ENCODE measurements at regions not wholly inside any gene's neighbourhood (a gene's known extent, or its start where the extent isn't known, plus 50 kb on each side); places are given as distances from the start of the nearest gene placed in this dataset.

DNA sequence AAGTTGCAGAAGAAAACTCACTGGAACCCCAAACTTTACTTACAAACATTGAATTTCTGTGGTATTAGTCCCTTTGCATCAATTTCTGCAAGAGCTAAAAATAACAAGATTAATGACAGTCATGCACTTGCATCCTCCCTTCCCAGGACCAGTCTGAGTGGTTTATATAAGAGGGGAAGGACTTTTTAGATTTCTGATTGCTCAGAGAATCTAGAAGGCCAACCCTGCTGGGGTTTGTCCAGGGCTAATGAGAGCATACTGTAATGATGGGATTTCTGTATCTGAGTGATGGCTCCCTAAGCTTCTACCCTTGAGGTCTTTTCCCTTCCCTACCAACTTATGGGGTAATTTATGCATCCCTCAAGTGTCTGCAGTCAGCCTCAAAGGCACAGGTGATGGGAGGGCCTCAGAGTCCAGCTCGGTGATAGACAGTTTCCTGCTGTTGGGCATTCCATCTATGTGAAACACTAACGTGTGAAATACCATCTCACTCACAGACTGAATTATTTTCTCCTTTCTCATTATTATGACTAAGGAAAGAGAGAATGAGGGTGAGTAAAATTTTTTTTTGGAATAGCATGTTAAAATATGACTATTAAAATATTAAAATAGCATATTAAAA, 556.3 kb downstream of the RIT2 start (continued):
- no peak for TF ChIP-seq CREB1 (IDR thresholded peaks at IDR 0.05)
- TF ChIP-seq CREB1 (CRISPR knock-in tag; IDR thresholded peaks at IDR 0.05) = no peak
- TF ChIP-seq ZNF764 (CRISPR knock-in tag; IDR thresholded peaks at IDR 0.05; ENCODE audit: low read depth) = no peak
- TF ChIP-seq, protein P1, sequence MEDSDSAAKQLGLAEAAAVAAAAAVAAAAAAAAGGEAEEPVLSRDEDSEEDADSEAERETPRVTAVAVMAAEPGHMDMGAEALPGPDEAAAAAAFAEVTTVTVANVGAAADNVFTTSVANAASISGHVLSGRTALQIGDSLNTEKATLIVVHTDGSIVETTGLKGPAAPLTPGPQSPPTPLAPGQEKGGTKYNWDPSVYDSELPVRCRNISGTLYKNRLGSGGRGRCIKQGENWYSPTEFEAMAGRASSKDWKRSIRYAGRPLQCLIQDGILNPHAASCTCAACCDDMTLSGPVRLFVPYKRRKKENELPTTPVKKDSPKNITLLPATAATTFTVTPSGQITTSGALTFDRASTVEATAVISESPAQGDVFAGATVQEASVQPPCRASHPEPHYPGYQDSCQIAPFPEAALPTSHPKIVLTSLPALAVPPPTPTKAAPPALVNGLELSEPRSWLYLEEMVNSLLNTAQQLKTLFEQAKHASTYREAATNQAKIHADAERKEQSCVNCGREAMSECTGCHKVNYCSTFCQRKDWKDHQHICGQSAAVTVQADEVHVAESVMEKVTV (CRISPR knock-in tag; IDR thresholded peaks at IDR 0.05) = no peak
- TF ChIP-seq RBFOX2 (IDR thresholded peaks at IDR 0.05; ENCODE audit: low read depth, low read length) = no peak

DNA sequence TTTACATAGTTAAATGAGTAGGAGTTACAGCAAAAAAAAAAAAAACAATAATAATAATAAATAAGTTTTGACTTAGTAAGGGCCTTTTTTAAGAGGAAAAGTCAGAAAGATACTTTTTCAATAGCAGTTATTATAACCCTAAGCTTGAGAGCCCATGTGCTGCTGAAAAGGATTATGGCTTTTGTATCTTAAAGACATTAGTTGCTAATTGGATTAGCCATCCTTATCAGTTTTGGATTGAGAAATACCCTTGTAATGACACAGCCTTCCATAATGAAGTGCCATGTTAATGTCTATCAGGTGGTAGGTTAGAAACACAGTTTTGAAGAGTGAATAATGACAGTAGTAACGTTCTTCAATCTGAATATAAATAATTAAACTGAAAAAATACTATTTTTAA, 554.0 kb downstream of the RIT2 start:
- in situ Hi-C loops (cut with MboI) = no loop called here
- Histone ChIP-seq H3K9me3 (replicated peaks; ENCODE audit: control insufficient read depth, insufficient read depth, low read depth, low read length) (no peaks in the 10 kb centered on the region), H3K9me1 (ENCODE audit: control insufficient read depth, insufficient read depth, low read length) (no peaks in the 10 kb centered on the region), H3K4me1 (replicated peaks in 1 of 2; ENCODE audit: control insufficient read depth in 2 of 2, insufficient read depth in 2 of 2, low read length in 2 of 2) (no peaks in the 10 kb centered on the region), H3K79me2 (ENCODE audit: control insufficient read depth, insufficient read depth, low read length) (no peaks in the 10 kb centered on the region), H3K4me3 (no peak overlapping the region), H3K36me3 (ENCODE audit: control insufficient read depth, insufficient read depth, low read length) (no peaks in the 10 kb centered on the region), H3K27me3 (ENCODE audit: control insufficient read depth in 2 of 2, insufficient read depth in 2 of 2, low read length in 2 of 2) (no peaks in the 10 kb centered on the region), H2AFZ (ENCODE audit: low read depth, low read length) (no peak overlapping the region), H3K9ac (ENCODE audit: insufficient read depth in 1 of 2, low read depth in 2 of 2, low read length in 2 of 2) (no peak overlapping the region), H3K27ac (ENCODE audit: extremely low read depth, low read depth, low read length) (no peak overlapping the region), H3K4me2 (ENCODE audit: insufficient read depth, low read length) (no peak overlapping the region), H4K20me1 (replicated peaks; ENCODE audit: control insufficient read depth, insufficient read depth, low read length) (no peaks in the 10 kb centered on the region)
- ChIA-PET POLR2A (no interaction called here), CTCF (ENCODE audit: low intra/inter-chr PET ratio) (no interaction called here)
- BruUV-seq (replicated peaks) = no TSS peak
- no peak for DNase-seq (ENCODE audit: extremely low read depth in 1 of 4, low spot score in 3 of 4)
- WGBS (ENCODE audit: insufficient coverage, low coverage, missing lambda C conversion rate) = 0% methylated on average over 1 of the region's 1 CpG
- TF ChIP-seq ASH1L (IDR thresholded peaks at IDR 0.05; ENCODE audit: borderline replicate concordance, low read depth, partially characterized antibody) = no peak
- no peak for TF ChIP-seq RB1 (IDR thresholded peaks at IDR 0.05; ENCODE audit: low read depth)
- TF ChIP-seq NFE2L1 (tag; IDR thresholded peaks at IDR 0.05; ENCODE audit: borderline replicate concordance, low read depth) = no peak
- TF ChIP-seq ZNF184 (CRISPR knock-in tag; IDR thresholded peaks at IDR 0.05) = no peak
- TF ChIP-seq BDP1 (IDR thresholded peaks at IDR 0.05; ENCODE audit: insufficient read depth, insufficient read length) = no peak
- no peak for TF ChIP-seq MEF2A (IDR thresholded peaks at IDR 0.05; ENCODE audit: control insufficient read depth, low read depth, low read length)
- no peak for ATAC-seq
- FAIRE-seq = no peak
- intact Hi-C loops (cut with micrococcal nuclease) = no loop called here
